ENCODE measurements at regions not wholly inside any gene's neighbourhood (a gene's known extent, or its start where the extent isn't known, plus 50 kb on each side); places are given as distances from the start of the nearest gene placed in this dataset.

DNA sequence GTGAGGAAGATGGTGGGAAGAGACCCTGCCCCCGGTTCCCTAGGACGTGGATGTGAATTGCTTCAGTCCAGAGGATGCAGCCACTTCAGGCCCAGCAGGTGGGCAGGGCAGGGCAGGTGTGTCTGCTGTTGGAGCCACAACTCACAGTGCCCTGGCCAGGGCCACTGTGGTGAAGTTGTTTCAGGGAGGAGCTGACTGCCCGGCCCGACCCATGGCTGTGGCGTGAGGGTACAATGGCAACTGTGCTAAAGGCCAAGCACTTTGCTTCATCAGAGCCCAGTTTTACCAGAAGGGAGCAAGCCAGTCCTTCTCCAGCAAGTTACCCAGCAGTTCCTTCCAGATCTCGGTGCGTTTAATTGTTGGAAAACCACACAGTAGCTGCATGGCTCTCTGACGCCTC is 1174.4 kb downstream of the BRD1 start:
- peak; percentile 69 for DNase-seq (ENCODE audit: missing footprints)
- no peak for ATAC-seq

DNA sequence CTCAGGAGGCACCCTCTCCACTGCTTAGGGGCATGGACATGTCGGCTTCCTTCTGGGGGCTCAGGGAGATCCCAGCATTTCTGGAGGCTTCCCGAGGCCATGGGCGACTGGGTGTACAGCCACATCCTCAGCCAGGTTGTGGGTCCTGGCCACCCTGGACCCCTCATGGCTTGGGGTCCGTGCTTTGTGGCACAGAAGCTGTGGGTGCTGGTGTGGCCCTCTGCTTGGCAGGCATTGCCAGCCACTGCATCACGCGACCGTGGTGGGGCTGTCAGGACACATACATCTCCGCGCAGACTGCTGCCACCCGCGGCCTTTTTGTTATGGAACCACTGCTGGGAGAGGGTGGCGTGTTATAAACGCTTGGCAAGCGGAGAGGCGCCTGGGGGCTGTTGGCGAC is 1174.9 kb downstream of the BRD1 start:
- peak; percentile 65 for DNase-seq (ENCODE audit: missing footprints)
- no peak for ATAC-seq
- intact Hi-C loops (cut with DNase I), result no loop called here

More for the DNA sequence above, 1174.4 kb downstream of the BRD1 start:
- intact Hi-C loops (cut with DNase I), result no loop called here

DNA sequence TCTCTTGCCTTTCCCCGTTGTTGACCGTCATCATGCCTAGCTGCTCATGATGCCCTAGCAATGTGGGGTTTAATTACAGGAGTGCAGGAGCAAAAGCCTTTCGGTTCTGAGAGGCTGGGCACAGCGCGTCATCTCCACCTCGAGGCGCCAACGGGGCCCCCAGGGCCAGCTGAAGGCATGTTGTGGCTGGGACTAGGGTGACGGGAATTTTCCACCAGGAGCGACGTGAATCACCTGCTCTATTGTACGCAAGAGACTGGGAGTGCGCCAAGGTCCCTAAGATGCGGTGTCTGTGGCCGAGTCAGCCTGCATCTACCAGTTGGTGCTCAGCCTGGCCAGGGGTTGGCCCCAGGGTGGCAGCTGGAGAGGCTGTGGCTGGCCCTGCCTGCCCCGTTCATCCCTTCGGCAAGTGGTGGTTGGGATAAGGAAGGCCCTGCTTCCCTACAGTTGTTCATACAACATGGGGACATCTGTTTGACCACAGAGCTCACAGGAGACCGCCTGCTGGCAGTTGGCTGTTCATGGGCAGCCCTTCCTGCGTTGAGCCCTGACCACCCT is 1175.6 kb downstream of the BRD1 start:
- DNase-seq (ENCODE audit: missing footprints) (peak; percentile 5), ATAC-seq (no peak)
- intact Hi-C loops (cut with DNase I), result no loop called here

DNA sequence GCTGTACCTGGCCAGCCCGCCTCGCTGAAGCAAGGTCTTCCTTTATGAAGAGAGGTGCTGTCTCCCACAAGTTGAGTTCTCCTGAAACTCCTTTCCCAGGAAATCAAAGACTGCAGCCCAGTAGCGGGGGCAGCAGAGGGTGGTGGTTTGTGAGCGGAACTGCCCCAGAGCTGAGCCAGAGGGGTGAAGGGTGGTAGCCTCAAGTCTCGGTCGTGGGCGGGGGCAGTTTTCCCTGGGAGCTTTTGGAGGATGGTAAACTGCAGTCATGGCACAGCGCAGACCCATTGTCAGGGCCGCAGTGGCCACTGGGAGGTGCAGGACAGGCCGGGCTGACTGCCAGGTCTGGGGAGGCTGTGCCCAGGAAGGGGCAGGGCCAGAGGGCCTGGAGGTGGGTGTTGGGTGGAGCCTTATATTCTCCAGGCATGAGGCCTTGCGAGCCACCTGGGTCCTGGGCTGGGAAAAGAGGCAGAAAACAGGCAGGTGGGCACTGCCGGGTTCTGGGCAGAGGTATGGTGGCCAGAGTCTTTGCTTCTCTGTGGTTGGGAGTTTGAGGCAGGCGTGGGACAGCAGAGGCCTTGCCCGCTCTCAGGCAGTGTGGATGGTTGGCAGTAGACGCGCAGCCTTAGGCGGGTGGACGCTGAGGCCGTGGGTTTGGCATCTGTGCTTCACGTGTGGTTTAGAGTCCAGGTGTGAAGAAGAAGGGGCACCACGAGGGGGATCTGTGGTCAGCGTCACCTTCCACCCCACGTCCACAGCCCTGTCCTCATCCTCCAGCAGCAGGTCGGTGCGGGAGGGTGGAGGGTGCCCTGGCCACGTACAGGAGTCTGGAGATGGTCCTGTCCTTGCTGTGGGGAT is 1176.4 kb downstream of the BRD1 start:
- ATAC-seq (no peak), DNase-seq (ENCODE audit: missing footprints) (peak; percentile 46)
- intact Hi-C loops (cut with DNase I), result no loop called here

DNA sequence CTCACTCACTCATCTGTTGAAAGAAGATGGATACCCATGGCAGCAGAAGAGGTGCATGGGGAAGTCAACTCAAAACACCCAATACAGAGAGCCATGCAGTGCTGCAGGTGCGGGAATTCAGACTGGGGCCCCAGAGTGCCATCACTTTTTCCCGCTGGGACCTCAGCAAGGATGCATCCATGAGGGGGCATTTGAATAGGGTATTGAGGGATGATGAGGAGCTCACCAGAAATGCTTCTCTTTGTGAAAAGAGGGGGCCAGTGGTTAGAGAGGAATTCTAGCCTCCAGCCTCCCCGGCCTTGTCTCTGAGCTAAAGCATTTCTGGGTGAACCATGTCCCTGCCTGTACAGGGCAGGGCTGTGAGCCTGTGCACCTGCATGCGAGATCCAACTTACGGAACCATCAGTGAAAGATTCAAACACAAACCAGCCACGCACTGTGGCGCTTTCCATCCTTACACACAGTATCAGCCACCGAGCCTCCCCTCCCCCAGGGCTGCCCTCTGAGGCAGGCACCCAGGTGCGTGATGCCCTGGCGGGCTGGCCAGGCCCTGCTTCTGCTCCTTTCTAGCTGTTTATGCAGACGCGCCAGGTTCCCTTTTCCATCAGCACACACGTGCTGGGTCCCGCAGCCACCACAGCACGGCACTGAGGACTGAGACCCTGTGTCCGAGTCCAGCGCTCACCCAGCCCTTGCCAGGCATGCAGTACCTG is 1177.2 kb downstream of the BRD1 start:
- intact Hi-C loops (cut with DNase I), result no loop called here
- ATAC-seq, result no peak
- peak; percentile 41 for DNase-seq (ENCODE audit: missing footprints)

DNA sequence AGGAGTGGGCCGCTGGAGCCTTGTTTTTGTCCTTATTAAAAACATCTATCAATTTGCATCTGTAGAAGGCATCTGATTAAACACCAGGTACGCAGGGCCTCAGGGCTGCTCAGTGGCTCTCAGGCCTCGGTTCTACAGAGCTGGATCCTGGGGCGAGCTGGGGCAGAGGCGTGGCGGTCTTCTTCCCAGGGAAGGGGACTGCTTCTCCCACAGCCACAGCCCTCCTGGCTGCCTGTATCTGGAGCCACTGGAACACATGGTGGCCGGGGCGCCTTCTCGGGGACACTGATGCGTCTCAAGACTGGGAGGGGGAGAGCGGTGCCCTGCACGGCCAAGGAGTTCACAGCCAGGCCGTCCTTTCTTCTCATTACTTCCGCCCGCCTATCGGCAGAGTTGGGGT is 1178.2 kb downstream of the BRD1 start:
- DNase-seq (ENCODE audit: missing footprints) (peak; percentile 40), ATAC-seq (no peak)
- intact Hi-C loops (cut with DNase I), result no loop called here

DNA sequence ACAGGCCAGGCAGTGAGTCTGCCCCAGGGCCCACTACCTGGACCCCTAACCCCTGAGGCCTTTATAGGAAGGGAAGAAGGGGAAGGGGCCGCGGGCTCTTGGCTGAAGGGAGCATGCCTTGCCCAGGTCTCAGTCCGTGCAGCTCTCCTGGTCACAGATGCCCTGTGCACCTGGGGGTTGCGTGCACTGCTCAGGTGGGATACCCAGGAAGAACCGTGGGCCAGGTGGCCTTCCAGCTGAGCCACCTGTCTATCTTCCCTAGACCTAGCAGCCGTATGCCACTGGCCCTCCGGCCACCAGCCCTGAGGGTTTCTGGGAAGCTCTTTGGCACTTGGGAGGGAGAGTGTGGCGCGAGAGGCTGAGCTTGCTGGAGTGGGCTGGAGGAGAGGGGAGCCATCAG is 1178.6 kb downstream of the BRD1 start:
- DNase-seq (ENCODE audit: missing footprints) (peak; percentile 56), ATAC-seq (no peak)
- intact Hi-C loops (cut with DNase I), result no loop called here

DNA sequence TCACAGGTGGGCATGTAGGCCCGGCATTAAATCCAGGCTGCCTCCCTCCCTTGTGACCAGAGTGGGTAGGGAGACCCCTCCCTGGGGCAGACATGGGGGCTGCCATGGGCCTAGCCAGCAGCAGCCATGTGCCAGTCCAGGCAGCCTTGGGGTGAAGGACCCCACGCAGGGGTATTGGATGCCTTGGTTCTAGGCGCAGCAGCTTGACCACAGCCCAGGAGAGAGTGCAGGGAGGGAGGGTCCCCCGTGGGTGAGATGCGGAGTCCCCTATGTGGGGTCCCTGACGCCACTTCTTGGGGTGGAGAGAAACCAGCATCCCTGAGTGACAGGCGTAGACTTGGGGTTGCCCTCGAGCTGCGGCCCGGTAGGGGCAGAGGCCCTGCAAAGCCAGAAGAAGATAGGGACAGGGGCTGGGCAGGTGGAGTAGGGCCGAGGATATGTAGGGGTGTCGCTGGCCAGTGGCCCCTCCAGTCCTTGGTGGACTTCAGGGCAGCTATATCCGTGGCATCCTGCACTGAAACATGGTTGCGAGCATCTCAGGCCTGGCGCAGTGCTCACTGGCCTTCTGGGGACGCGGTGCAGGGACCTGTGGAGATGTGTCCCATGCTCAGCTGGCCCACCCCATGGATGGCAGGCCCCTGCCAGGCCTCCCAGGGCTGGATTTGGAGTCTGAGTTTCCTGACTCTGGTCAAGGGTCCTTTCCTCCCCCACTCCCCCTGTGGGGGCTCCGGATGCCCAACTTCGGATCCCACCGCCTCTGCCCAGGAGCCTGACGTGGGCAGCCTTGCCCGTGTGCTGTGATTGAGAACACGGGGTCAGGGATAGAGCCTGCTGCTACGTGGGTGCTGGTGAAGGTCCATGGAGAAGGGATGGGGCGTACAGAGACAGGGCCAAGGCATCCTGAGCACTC is 1179.8 kb downstream of the BRD1 start:
- no peak for ATAC-seq
- peak; percentile 18 for DNase-seq (ENCODE audit: missing footprints)
- intact Hi-C loops (cut with DNase I), result no loop called here

DNA sequence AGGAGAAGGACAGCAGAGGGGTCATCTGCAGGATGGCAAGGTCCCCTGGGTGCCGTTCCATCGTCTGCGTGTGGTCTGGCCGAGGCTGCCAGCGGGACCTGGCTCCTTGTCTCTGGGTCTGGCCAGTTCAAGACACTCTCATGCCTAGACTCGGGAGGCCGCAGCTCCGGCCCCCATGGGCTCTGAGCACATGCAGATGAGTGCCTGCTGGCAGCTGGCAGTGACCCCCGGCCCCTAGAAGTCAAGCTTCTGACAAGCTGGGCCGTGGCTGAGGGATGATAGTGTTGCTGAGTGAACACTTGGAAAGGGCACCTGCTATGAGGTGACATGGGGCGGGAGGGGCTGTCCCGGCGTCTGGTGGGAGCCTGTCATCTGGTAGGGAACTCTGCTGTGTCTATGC is 1180.6 kb downstream of the BRD1 start:
- DNase-seq (ENCODE audit: missing footprints) (peak; percentile 45), ATAC-seq (no peak)
- intact Hi-C loops (cut with DNase I), result no loop called here

DNA sequence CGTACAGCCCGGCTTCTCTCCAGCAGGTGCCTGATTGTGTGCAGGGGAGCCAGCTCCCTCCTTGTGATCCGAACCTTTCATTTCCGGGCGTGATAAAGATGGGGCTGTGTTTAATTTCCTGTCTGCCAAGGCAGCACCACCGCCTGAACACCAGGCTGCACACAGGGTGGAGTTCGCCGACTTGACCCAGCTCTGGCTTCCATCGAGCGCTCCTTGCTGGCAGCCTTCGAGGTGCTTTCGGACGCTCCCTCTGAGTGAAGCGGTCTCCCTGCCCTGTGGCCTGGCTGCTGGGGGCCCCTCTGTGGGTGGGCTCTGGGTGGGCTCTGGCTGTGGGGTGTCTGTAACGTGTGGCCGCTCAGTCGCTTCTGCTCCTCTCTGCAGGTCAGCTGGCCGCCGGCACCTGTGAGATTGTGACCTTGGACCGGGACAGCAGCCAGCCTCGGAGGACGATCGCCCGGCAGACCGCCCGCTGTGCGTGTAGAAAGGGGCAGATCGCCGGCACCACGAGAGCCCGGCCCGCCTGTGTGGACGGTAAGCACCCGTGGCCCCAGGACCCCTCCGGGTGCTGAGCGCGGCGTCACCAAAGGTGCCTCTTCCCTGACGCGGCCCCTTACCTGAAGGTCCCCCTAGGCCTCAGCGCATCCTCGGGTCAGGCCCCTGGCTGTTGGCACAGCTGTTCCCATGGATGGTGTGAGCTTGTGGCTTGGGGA is 1181.3 kb downstream of the BRD1 start:
- DNase-seq (ENCODE audit: missing footprints), result peak; percentile 41
- no peak for ATAC-seq
- intact Hi-C loops (cut with DNase I), result no loop called here

DNA sequence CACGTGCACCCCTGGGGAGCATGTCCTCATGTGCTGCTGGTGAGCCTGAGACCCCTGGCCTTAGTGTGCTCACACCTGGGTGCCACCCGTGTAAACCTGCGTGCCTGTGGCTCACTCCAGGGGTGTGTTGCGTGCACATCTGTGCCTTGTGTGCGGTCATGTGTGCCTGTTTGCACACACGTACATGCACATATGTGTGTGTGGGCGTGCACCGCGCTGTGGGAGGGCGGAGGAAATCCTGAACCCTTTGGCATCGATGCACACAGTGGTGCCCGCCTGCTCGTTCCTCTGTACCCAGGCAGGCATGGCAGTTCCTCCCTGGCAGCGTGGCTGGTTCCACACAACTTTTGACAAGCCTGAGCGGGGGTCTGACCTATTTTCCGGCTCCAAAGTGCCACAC is 1181.9 kb downstream of the BRD1 start:
- no peak for ATAC-seq
- no peak for DNase-seq (ENCODE audit: missing footprints)
- intact Hi-C loops (cut with DNase I), result no loop called here

DNA sequence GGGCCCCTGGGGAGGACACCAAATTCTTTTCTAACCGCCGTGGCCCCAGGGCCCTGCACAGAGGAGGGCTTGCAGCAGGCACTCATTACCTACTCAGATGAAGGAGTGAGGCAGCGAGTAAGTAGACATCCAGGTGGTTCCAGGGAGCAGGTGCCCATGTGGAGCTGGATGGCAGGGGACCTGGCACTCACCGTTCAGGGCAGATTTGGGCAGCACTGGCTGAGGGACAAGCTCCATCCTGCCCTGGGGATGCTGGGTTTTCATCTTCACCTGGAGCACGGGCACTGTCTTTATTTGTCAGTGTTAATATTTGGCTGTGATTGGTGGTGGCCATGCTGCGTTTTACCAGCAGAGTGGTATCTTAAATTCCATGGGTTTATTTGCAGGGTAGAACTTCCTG is 1182.7 kb downstream of the BRD1 start:
- ATAC-seq (no peak), DNase-seq (ENCODE audit: missing footprints) (no peak)
- intact Hi-C loops (cut with DNase I), result no loop called here

DNA sequence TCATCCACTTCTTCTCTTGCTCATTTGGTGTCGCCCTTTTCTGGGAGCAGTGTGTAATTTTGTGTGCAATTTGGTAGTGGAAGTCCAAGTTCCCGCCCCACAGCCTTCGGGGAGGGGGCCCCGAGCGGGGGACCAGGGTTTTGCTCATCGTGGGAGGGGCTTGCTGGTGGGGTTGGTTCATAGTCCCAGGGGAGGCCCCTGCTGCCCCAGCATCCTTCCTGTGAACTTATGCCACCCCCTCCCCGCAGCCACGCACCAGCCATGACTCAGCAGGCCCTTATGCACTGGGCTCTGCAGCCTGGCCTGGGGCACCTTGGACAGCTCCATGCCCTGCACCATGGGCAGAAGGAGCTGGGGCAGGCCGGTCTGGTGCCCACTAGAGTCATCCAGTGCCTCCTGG is 1183.6 kb downstream of the BRD1 start:
- intact Hi-C loops (cut with DNase I), result no loop called here
- DNase-seq (ENCODE audit: missing footprints), result peak; percentile 17

DNA sequence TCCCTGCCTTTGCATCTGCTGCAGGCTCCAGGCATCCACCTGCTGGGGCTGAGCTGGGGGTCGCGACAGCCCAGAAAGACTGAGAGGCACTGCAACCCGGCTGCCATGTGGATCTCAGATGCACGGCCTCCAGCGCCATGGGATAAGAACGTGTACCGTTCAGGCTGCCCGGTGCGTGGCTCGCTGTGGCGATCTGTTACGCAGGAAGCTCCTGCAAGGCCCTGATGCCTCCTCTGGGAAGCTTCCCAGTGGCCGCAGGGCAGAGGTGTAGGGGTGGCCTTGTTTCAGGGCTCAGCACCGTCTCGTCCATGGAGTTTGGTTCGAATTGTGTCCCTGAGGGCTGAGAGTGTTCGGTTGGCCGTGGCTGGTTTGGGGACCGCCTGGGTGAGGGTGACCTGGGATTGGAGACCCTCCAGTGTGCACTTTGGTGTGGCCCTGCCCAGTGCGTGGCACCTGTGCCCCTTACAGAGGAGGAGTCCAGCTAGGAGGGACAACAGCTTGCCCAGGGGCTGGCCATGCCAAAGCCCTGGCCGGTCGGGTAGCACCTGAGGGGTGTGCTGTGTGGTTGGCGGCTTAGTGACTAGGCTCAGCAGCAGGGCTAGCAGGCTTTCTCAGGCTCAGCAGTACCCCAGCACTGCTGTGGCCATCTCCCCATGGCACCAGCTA is 1184.5 kb downstream of the BRD1 start:
- peak; percentile 47 for DNase-seq (ENCODE audit: missing footprints)
- intact Hi-C loops (cut with DNase I), result no loop called here

More for the DNA sequence above, 1183.6 kb downstream of the BRD1 start:
- ATAC-seq, result no peak

DNA sequence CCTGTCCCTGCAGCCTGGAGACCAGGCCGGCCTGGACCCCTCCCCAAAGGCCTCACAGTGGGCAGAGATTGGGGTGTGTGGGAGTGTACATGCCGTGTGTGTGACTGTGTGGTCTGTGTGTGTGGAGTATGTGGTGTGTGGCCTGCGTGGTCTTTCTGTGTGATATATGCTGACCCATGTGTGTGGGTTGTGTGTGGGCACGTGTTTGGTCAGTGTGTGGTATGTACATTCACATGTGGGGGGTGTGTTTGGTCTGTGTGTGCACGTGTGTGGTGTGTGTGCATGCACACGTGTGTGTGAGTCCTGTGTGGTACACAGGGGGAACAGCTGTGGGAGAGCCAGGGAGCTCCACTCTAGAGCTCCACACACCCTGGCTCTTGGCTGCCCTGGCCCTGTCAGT is 1185.1 kb downstream of the BRD1 start:
- DNase-seq (ENCODE audit: missing footprints) (no peak), ATAC-seq (no peak)

More for the DNA sequence above, 1184.5 kb downstream of the BRD1 start:
- no peak for ATAC-seq

DNA sequence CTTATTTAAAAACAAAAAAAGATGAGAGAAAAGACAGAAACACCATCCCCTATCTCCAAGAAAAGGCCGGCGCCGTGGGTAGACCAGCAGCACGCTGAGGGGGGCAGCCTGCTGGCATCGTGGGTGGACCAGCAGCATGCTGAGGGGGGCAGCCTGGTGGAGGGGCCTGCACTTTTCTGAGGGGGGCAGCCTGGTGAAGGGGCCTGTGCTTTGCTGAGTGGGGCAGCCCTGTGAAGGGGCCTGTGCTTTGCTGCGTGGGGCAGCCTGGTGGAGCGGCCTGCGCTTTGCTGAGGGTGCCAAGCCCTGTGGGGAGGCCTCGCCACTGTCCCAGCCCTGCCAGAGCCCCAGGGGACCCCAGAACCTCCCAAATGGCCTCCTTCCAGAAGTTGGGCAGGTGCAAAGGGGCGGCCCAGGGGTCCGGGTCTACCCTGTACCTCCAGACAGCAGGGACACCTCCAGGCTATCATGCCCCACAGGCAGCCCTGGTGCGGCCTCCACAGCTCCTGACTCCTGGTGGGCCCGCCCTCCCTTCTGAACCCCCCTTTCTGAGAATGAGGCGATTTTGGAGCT is 1185.7 kb downstream of the BRD1 start:
- DNase-seq (ENCODE audit: missing footprints) (peak; percentile 56), ATAC-seq (no peak)
- intact Hi-C loops (cut with DNase I), result no loop called here

More for the DNA sequence above, 1185.1 kb downstream of the BRD1 start:
- intact Hi-C loops (cut with DNase I), result no loop called here

Measured in Right ventricle myocardium inferior (tissue), 1 donor.